Muscle of back (tissue), 3 donors: ENCODE measurements at regions not wholly inside any gene's neighbourhood (a gene's known extent, or its start where the extent isn't known, plus 50 kb on each side); places are given as distances from the start of the nearest gene placed in this dataset.
A peak's percentile ranks its signal among the peaks of the same experiment; 100 is the strongest.

Experiments
- DNase-seq, 3 donors: peaks; one replicate each; pipeline versions ENCODE4 v3.0.0 to v3.0.0-alpha.2; 2013

DNA sequence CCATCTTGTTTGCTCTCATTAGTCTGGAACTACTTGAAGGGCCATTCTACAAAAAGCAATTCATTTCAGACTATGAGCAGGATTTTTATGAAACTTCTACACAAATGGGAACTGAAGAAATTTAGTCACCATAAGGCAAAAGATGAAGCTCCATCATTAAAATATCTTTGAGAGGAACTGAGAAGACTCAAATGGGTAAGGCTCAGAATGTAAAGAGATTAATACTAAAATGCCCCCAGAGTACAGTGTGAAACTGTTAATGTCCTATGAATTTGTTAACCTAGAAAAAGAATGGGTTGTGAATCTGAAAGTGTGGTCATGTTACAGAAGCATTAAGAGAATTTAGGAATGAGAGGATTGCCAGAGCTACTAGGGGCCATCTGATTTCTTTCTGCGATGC is 77.9 kb upstream of the SLC7A11 start:
- DNase-seq, result no peak

DNA sequence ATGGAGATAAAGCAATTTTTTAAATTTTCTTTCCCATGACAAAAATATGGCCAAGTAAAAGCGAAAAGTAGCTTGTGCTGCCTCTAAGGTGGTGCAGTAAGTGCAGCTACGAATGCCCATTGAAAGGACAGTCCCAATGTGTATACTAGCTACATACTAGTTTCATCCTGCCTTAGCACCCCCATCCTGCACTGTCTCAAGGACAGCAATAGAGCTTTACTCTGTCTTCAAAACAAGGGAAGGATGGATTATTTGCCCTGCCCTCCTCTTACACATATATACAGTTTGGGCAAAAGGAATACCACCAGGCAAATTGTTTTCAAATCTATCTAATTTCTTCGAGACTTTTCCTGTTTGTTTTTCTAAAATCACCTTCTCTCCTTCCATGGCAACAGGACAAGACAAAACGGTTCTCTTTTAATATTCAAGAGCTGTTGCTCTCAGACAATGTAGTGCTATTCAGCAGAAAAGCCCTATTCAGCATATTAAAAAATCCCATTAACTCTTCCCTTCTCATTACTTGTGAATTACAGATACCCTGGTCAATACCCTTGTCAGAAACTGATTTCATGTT is 75.1 kb upstream of the SLC7A11 start:
- no peak for DNase-seq

DNA sequence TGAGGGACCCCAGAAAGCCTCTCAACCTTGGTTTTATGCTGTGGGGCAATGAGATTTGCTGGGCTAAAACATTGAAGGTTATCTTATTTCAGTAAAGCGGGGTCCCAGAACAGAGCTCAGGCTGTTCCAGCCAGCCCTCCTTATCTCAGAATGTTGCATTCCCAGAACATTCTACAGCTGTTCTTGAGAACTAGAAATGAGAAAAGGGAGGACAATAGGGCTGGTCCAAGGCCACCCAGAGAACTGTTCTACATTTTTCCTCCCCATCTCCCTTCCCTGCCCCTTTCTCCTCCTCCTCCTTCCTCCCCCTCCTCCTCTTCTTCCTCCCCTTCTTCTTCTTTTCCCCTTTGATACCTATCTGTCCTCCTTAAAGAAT is 70.4 kb upstream of the SLC7A11 start:
- no peak for DNase-seq

DNA sequence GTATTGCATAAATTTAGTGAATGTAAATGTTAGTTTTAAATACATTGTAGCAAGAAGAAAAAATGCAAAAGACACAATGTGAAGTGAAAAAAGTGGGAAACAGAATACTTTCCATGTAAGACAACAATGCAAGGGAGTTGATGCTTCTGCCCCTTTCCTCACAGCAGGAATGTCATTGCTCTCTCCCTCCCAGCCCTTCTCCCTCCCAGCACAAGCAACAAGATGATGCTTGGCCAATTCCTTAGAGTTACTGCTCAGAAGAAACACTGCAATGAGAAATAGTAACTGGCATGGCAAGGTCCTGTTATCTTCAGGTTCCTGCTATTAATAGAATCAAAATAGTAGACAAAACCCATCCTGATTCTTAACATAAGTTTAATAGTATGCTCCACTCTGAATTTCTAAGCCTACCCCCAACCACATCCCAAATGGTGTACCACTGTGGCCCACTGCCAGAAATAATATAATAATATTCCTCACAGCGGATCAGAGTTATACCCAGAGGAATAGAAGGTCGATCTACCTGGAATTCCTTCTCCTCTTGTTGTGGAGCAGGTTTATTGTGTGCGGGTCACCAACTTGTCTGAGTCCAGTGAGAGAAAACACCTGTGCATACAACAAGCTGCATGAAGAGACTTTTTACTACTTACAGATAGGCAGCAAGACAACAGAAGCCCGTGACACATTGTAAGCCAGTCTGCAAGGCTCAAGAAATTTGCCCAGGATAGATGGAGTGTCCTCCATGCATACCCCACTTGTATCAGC is 69.8 kb upstream of the SLC7A11 start:
- no peak for DNase-seq

DNA sequence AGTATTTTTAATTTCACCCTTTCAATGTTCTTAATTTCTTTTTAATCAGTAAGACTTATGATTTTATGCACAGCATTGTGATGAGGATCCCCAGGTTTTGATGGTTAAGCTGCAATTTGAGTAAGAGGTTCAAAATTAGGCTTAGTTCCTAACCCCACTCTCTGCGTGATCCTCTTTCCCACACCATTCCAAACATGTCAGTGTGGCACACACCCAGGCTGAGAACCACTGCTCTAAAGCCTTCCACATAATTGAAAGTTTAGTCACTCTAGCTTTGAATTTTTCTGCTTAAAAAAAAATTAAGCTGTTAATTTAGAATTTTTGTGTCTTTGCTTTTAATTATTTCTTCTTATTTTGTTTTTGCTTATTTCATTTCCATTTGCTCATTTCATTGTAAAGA is 68.8 kb upstream of the SLC7A11 start:
- peak in 1 of 3 donors; percentile 39 for DNase-seq

DNA sequence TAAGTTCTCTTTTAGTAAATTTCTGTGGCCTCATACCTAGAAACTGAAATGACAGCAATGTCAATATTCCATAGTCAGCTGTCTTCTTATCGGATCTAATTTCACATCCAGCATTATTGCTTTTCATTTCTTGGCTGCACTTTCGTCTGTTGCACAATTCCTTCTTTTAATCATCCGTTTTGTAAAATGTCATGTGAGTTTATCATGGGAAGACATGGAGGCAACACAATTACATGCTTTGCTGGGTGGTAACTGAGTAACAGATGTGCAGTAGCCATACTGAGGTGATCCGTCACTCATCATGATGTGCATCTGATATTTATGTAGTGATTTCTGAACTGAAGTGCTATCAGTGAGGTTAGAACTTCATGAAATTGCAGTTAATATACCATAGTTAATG is 68.3 kb upstream of the SLC7A11 start:
- DNase-seq, result peak in 1 of 3 donors; percentile 18

DNA sequence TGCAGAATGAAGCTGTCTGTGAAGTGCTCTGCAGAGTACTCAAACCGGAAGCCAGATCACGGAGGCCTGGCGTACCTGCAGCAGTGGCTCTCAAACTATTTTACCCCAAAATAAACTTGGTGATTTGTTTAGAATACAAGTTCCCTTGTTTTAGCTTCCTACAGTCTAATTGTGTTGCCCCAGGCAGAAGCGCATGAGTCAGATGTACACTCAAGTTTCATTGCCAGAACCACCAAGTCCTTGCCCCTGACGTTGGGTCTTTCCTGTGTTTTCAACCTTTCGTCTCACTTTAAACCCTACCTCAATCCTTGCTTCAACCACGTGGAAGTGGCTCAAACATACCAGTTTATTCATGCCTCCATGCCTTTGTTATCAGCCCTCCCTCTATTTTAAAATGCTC is 66.2 kb upstream of the SLC7A11 start:
- no peak for DNase-seq

DNA sequence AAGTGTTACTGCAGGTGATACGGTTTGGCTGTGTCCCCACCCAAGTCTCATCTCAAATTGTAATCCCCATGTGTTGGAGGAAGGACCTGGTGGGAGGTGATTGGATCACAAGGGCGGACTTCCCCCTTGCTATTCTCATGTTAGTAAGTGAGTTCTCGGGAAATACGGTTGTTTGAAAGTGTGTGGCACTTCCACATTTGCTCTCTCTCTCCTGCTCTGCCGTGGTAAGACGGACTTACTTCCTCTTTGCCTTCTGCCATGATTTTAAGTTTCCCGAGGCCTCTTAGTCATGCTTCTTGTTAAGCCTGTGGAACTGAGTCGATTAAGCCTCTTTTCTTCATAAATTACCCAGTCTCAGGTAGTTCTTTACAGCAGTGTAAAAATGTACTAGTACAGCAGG is 65.2 kb upstream of the SLC7A11 start:
- no peak for DNase-seq

DNA sequence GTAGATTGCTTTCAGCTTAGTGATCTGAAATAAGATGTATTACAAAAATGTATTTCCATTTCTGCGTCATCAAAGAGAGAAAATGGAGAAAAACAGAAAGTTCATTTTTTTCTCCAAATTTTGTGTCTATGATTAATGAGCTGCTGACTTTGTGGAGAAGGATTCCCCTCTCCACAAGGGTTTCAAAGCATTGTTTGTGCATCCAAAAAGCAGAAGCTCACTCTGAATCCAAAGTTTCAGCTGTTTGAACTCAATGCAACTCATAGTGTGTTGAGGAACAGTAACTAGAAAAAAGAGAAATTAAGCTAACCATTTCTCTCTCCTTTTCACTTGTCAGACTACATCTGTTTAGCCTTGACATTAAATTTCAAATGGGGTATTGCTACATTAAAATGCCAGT is 62.9 kb upstream of the SLC7A11 start:
- no peak for DNase-seq

DNA sequence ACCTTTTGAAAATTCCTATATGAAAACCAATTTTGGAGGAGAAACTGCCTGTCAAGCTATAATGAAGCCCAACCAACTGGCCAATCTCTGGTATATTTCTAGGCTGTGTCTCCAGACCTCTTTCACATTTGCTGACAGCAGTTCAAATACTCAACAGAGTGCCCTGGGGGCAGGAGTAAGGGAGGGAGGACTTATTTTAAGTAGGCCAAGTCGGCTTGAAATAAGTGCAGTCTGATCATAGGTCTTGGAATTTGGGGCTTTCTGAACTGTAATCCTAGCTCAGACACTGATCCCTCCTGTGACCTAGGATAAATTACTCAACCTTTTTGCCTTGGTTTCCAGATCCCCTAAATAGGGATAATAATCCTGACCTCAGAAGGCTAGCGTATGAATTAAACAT is 59.4 kb upstream of the SLC7A11 start:
- no peak for DNase-seq

DNA sequence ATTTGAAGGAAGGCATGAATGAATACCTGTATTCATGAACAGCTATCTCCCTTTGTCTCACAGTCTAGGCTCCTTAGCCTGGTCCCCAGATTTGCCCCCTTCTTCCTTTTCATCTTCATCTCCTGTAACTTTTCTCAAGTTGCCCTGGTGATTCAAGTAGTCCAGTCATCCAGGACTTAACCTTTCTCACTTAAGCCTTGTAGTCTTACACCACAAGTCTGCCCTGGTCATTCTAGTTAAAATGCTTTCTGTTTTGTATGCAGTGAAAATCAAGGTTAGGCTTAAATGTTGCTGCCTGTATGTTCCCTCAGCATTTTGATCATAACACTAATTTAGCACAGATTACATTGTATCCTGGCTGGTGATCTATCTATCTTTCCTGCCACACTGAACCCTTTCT is 58.5 kb upstream of the SLC7A11 start:
- no peak for DNase-seq

DNA sequence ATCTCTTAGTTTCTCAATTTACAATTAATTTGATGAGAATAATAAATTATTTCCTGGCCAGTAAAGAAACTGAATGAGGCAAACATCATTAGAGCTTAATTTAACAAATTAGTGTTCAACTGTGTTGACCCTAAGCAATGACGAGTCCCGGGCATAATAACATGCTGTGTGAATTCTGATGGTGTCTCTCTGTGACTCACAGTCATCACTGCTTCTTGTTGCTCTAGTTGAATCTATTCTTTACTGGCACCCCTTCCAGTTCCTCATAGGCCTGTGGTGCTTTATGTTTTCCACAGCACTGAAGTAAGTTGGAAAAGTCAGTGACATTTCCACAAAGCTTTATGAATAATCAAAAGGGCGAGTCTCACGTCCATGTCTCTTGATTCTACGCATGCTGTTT is 57.7 kb upstream of the SLC7A11 start:
- no peak for DNase-seq

DNA sequence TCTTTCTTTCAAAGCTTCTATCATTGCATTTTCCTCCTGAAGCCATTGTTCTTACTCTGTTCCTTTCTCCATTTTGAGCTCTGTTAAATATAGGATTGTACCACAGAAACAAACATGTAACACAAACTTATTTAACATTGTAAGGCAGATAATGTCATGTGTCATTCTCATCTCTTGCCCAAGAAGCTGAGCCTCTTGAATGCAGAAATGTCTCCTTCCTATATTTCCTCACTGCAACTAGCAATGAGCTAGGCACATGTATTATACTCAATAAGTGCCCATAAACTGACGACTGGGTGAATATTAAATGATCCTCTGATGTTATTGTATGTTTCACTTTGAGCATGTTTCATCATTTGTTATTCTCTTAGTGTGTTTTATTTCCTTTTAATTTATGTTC is 56.7 kb upstream of the SLC7A11 start:
- DNase-seq, result no peak

- DNase-seq, result no peak
These were observed 56.3 kb upstream of the SLC7A11 start for GRCh38 chr4:138298431-138298830.

DNA sequence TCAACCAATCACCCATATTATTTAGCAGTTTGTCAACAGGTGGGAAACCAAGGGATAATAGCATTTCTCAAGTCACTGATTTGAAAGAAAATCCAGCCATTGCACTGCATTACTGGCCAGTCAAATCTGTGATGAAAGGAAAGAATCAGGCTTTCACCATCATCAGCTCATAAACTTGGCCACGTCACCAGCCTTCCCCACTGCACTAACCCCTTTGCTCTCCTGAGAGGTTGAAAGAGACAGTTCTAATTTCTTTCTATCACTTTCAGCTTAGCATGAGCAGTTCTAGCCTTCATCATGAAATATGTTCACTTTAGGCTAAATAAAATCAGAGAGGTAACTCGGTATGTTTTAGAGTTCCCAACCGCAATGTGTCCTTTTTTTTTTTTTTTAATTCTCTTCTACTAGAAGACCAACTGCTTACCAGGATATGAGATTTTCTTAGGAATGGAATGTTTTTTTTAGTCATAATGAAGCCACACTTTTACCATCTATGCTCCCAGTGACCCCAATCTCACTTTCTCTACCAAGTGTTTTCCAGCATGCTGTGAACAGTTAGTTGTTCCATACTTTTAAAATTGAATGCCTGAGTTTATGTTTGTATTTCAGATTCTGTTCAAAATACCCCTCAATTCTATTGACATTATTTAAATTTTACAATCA is 55.7 kb upstream of the SLC7A11 start:
- DNase-seq, result no peak

DNA sequence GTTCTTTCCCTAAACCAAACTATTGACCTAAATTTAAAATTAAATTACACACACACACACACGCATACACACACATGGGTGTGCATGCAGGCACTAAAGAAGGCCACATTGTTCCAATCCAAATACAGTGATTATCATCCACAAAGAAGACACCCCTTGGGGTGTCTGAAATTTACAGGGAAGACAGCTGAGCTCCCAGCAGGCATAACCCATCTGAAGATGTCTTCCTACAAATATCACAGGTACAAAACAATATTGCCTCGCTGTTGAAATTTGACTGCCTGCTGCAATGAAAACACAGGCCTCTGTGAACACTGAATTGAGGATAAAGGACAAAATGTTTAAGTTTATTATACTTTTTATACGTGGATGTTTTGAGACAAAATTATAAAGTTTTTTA is 50.2 kb upstream of the SLC7A11 start:
- DNase-seq, result no peak
